RWPE2 (cell line): ENCODE measurements at regions not wholly inside any gene's neighbourhood (a gene's known extent, or its start where the extent isn't known, plus 50 kb on each side); places are given as distances from the start of the nearest gene placed in this dataset.

Experiments used
- ATAC-seq: fragments of 200-7000 bp; cut with Tn5 transposase; 3 replicates; pipeline ENCODE4 v1.9.1; 2021; ENCODE audit warnings: low read depth
- DNase-seq: peaks from one replicate; pipeline ENCODE4 v3.0.0-alpha.2; 2020; ENCODE audit warnings: low spot score
- H3K27ac ChIP-seq: fragments of 450-650 bp; 2 replicates; pipeline ENCODE4 v1.5.1; 2017; ENCODE audit warnings: mild to moderate bottlenecking; ENCODE audit not compliant: poor library complexity, severe bottlenecking
- H3K27me3 ChIP-seq: fragments of 250-450 bp; sonication (Bioruptor Pico); 2 replicates; pipeline ENCODE4 v1.5.1; 2021; ENCODE audit warnings: mild to moderate bottlenecking, moderate library complexity; ENCODE audit not compliant: insufficient read depth, poor library complexity, severe bottlenecking
- H3K36me3 ChIP-seq: fragments of 250-450 bp; sonication (Bioruptor Pico); 2 replicates; pipeline ENCODE4 v1.5.1; 2020; ENCODE audit warnings: low read depth, mild to moderate bottlenecking, moderate library complexity
- H3K4me1 ChIP-seq: fragments of 250-450 bp; sonication (Bioruptor Pico); 2 replicates; pipeline ENCODE4 v1.5.1; 2021; ENCODE audit warnings: mild to moderate bottlenecking, moderate library complexity; ENCODE audit not compliant: insufficient read depth, poor library complexity, severe bottlenecking
- H3K4me3 ChIP-seq: fragments of 250-450 bp; sonication (Bioruptor Pico); 2 replicates; pipeline ENCODE4 v1.5.1; 2021; ENCODE audit warnings: mild to moderate bottlenecking, moderate library complexity; ENCODE audit not compliant: severe bottlenecking
- H3K9me3 ChIP-seq: fragments of 250-450 bp; sonication (Bioruptor Pico); 2 replicates; pipeline ENCODE4 v1.5.1; 2021; ENCODE audit warnings: mild to moderate bottlenecking, moderate library complexity; ENCODE audit not compliant: severe bottlenecking
- CTCF ChIP-seq: fragments of 450-650 bp; IDR thresholded peaks from one replicate; pipeline ENCODE4 v1.5.1; 2017; ENCODE audit warnings: mild to moderate bottlenecking, moderate library complexity; ENCODE audit not compliant: poor library complexity, severe bottlenecking

GRCh38 chr2:120630031-120630701 is 105.5 kb upstream of the GLI2 start:
- H3K9me3 ChIP-seq = no peaks in the 10 kb centered on the region
- H3K4me1 ChIP-seq = peaks cover 3% of the 10 kb centered on the region
- H3K4me3 ChIP-seq = no peak overlapping the region
- DNase-seq (no peak), ATAC-seq (no peak)
- H3K27me3 ChIP-seq = no peaks in the 10 kb centered on the region
- no peak for TF ChIP-seq CTCF
- no peaks in the 10 kb centered on the region for H3K36me3 ChIP-seq
- H3K27ac ChIP-seq = no peak overlapping the region

GRCh38 chr2:120631236-120631635 is 104.4 kb upstream of the GLI2 start:
- no peak overlapping the region for H3K27ac ChIP-seq
- H3K9me3 ChIP-seq = no peaks in the 10 kb centered on the region
- no peak for TF ChIP-seq CTCF
- no peaks in the 10 kb centered on the region for H3K36me3 ChIP-seq
- H3K27me3 ChIP-seq = no peaks in the 10 kb centered on the region
- ATAC-seq (no peak), DNase-seq (no peak)
- no peaks in the 10 kb centered on the region for H3K4me1 ChIP-seq
- no peak overlapping the region for H3K4me3 ChIP-seq

- H3K9me3 ChIP-seq = no peaks in the 10 kb centered on the region
- H3K36me3 ChIP-seq = no peaks in the 10 kb centered on the region
- DNase-seq (no peak), ATAC-seq (no peak)
- H3K4me3 ChIP-seq = no peak overlapping the region
- no peaks in the 10 kb centered on the region for H3K4me1 ChIP-seq
- TF ChIP-seq CTCF = no peak
- no peak overlapping the region for H3K27ac ChIP-seq
- no peaks in the 10 kb centered on the region for H3K27me3 ChIP-seq
These were observed 103.9 kb upstream of the GLI2 start for GRCh38 chr2:120631724-120632123.

GRCh38 chr2:120632796-120633646 is 102.6 kb upstream of the GLI2 start:
- no peak for DNase-seq
- TF ChIP-seq CTCF = no peak
- Histone ChIP-seq H3K4me1 (no peaks in the 10 kb centered on the region), H3K27ac (no peak overlapping the region), H3K9me3 (no peaks in the 10 kb centered on the region), H3K36me3 (no peaks in the 10 kb centered on the region), H3K27me3 (no peaks in the 10 kb centered on the region), H3K4me3 (no peak overlapping the region)
- ATAC-seq = no peak

- H3K4me3 ChIP-seq = no peak overlapping the region
- H3K27me3 ChIP-seq = no peaks in the 10 kb centered on the region
- H3K36me3 ChIP-seq = no peaks in the 10 kb centered on the region
- no peak overlapping the region for H3K27ac ChIP-seq
- no peak for TF ChIP-seq CTCF
- ATAC-seq (no peak), DNase-seq (no peak)
- H3K9me3 ChIP-seq = no peaks in the 10 kb centered on the region
- no peaks in the 10 kb centered on the region for H3K4me1 ChIP-seq
These were observed 101.1 kb upstream of the GLI2 start for GRCh38 chr2:120634533-120634932.
